ENCODE measurements at regions not wholly inside any gene's neighbourhood (a gene's known extent, or its start where the extent isn't known, plus 50 kb on each side); places are given as distances from the start of the nearest gene placed in this dataset.

DNA sequence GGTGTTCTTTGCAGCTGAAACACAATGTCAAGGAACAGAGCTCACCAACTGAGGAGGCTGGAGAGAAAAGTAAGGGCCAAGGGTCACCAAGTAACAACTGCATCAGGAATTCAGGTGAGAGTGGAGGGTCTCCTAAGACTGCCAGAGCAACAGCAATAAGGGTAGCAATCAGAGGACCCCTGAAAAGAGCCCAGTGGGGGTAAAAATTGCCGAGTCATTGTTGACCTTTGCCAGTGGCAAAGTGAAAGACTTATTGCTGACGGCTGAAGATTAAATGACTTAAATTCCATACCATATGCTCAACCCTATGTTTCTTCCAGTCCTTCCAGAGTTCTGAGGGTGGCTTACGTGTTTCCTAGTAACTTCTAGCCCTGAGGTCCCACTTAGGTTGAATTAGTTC, 51.9 kb upstream of the ARHGAP42 start:
- H3K9me3 ChIP-seq (ENCODE audit: control insufficient read depth, insufficient read depth, low read depth, low read length): no peaks in the 10 kb centered on the region
- H3K27ac ChIP-seq (ENCODE audit: insufficient read depth, low read length): no peak overlapping the region
- H3K27me3 ChIP-seq (ENCODE audit: control insufficient read depth, insufficient read depth, low read length): no peaks in the 10 kb centered on the region
- H4K20me1 ChIP-seq (ENCODE audit: control insufficient read depth, extremely low read depth, insufficient read depth, low read length): no peaks in the 10 kb centered on the region
- no peak overlapping the region for H3K4me3 ChIP-seq (replicated peaks in 1 of 4; ENCODE audit: control extremely low read depth in 1 of 4, insufficient read depth in 1 of 4, low read depth in 3 of 4, low read length in 4 of 4)
- H3K4me2 ChIP-seq (ENCODE audit: extremely low read depth, insufficient read depth, low read length): no peak overlapping the region
- H2AFZ ChIP-seq (ENCODE audit: low read length): no peak overlapping the region
- TF ChIP-seq, protein P1, sequence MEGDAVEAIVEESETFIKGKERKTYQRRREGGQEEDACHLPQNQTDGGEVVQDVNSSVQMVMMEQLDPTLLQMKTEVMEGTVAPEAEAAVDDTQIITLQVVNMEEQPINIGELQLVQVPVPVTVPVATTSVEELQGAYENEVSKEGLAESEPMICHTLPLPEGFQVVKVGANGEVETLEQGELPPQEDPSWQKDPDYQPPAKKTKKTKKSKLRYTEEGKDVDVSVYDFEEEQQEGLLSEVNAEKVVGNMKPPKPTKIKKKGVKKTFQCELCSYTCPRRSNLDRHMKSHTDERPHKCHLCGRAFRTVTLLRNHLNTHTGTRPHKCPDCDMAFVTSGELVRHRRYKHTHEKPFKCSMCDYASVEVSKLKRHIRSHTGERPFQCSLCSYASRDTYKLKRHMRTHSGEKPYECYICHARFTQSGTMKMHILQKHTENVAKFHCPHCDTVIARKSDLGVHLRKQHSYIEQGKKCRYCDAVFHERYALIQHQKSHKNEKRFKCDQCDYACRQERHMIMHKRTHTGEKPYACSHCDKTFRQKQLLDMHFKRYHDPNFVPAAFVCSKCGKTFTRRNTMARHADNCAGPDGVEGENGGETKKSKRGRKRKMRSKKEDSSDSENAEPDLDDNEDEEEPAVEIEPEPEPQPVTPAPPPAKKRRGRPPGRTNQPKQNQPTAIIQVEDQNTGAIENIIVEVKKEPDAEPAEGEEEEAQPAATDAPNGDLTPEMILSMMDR (conservative IDR thresholded peaks at IDR 0.05 in 1 of 2, IDR thresholded peaks at IDR 0.05 in 1 of 2; ENCODE audit: low read depth in 1 of 2, low read length in 2 of 2): no peak
- no peak for TF ChIP-seq EZH2 (IDR thresholded peaks at IDR 0.05; ENCODE audit: low read length, missing control alignments)
- no peak overlapping the region for H3K9ac ChIP-seq (ENCODE audit: insufficient read depth, low read length)
- H3K36me3 ChIP-seq (ENCODE audit: control insufficient read depth, insufficient read depth, low read length): no peaks in the 10 kb centered on the region
- DNase-seq (ENCODE audit: low read depth in 2 of 2): no peak
- H3K79me2 ChIP-seq (ENCODE audit: control insufficient read depth, insufficient read depth, low read length): no peaks in the 10 kb centered on the region
- peaks cover 5% of the 10 kb centered on the region for H3K4me1 ChIP-seq (ENCODE audit: control insufficient read depth, extremely low read depth, insufficient read depth, low read length)

DNA sequence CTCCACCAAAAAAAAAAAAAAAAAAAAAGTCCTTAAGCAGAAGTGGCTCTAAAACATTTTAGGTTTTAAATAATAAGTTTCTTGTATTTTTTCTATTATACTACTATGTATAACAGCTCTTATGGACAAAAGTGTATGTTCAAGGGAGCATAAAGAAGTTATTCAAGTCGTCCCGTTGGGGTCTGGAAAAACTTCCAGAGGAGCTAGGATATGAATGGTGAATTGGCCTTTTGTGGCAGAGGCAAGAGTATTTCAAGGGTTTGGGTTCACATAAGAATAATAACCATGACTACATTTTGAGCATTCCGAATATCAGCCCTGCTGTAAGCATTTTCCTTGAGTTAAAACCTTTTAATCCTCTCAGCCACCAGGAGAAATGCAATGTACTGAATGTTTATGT, 50.6 kb upstream of the ARHGAP42 start:
- no peaks in the 10 kb centered on the region for H3K27me3 ChIP-seq (ENCODE audit: control insufficient read depth, insufficient read depth, low read length)
- H3K4me3 ChIP-seq (replicated peaks in 1 of 4; ENCODE audit: control extremely low read depth in 1 of 4, insufficient read depth in 1 of 4, low read depth in 3 of 4, low read length in 4 of 4): no peak overlapping the region
- no peak for DNase-seq (ENCODE audit: low read depth in 2 of 2)
- H3K9me3 ChIP-seq (ENCODE audit: control insufficient read depth, insufficient read depth, low read depth, low read length): no peaks in the 10 kb centered on the region
- no peak overlapping the region for H2AFZ ChIP-seq (ENCODE audit: low read length)
- H3K4me1 ChIP-seq (ENCODE audit: control insufficient read depth, extremely low read depth, insufficient read depth, low read length): peaks cover 5% of the 10 kb centered on the region
- H3K36me3 ChIP-seq (ENCODE audit: control insufficient read depth, insufficient read depth, low read length): no peaks in the 10 kb centered on the region
- H3K4me2 ChIP-seq (ENCODE audit: extremely low read depth, insufficient read depth, low read length): no peak overlapping the region
- TF ChIP-seq EZH2 (IDR thresholded peaks at IDR 0.05; ENCODE audit: low read length, missing control alignments): no peak
- TF ChIP-seq, protein P1 (conservative IDR thresholded peaks at IDR 0.05 in 1 of 2, IDR thresholded peaks at IDR 0.05 in 1 of 2; ENCODE audit: low read depth in 1 of 2, low read length in 2 of 2): no peak
- no peaks in the 10 kb centered on the region for H4K20me1 ChIP-seq (ENCODE audit: control insufficient read depth, extremely low read depth, insufficient read depth, low read length)
- H3K9ac ChIP-seq (ENCODE audit: insufficient read depth, low read length): no peak overlapping the region
- no peaks in the 10 kb centered on the region for H3K79me2 ChIP-seq (ENCODE audit: control insufficient read depth, insufficient read depth, low read length)
- no peak overlapping the region for H3K27ac ChIP-seq (ENCODE audit: insufficient read depth, low read length)
